NT2/D1 (cell line): ENCODE measurements at regions not wholly inside any gene's neighbourhood (a gene's known extent, or its start where the extent isn't known, plus 50 kb on each side); places are given as distances from the start of the nearest gene placed in this dataset.

ENCODE experiments used
- SUZ12 ChIP-seq: IDR thresholded peaks from 2 replicates; pipeline ENCODE4 v1.6.1; 2011; ENCODE audit not compliant: insufficient read length, insufficient read depth; ENCODE audit errors: extremely low read depth
- YY1 ChIP-seq: IDR thresholded peaks from 2 replicates; pipeline ENCODE4 v1.6.1; 2011; ENCODE audit not compliant: insufficient read length, insufficient read depth

DNA sequence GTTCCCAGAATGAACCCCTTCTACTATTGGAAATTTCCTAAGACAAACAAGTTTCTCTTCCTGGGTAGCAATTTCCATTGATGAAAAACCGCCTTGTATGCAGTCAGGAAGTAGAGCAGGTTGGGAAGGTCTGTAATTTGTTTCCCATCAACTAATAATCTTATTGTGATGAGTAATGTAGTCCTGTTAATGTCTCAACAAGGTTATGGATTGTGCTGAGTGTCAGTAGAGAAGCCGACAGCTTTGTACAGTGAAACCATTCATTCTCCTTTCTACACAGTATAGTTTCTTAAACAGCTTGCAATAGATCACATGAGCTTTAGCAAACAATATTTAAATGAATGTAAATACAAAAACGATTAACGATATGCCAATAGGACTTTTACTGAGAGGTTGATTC, 355.4 kb upstream of the WWC1 start:
- TF ChIP-seq YY1 (no peak), SUZ12 (no peak)
